ENCODE measurements at regions not wholly inside any gene's neighbourhood (a gene's known extent, or its start where the extent isn't known, plus 50 kb on each side); places are given as distances from the start of the nearest gene placed in this dataset.
"Not testable (repeated sequence)": the region's sequence is repeated elsewhere in the genome, so short reads cannot be mapped to it uniquely, and the experiment has no call there.

DNA sequence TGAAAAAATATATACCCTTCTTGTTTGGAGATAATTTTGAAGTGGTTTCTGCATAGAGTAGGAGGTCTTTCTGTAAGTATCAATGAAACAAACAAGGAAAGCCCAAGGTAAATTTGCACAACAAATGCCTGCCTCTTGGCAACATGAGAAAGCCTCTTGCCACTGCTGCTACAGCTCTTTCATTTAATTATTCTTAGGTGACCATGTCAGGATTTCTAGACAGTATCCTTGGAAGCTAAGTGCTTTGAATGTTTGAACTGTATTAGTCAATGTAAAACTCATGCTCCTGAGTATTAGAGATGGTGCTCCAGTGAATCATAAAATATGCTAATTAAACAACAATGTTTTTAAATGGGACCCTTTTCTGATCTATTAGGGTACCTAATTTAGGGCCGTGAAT, 81.2 kb upstream of the ITGB1 start:
- DNase-seq (ENCODE audit: low read depth in 2 of 3, low spot score in 2 of 3) = no peak

DNA sequence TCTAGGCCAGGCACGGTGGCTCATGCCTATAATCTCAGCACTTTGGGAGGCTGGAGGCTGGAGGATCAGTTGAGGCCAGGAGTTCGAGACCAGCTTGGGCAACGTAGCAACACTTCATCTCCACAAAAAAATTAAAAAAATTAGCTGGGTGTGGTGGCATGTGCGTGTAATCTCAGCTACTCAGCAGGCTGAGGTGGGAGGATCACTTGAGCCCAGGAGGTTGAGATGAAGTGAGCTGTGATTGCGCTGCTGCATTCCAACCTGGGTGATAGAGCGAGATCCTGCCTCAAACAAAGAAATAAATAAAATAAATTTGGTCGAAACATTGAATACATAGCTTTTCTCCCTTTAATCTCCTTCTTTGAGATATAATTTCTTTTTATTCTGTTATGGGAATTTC, 80.6 kb upstream of the ITGB1 start:
- no peak for DNase-seq (ENCODE audit: low read depth in 2 of 3, low spot score in 2 of 3)

DNA sequence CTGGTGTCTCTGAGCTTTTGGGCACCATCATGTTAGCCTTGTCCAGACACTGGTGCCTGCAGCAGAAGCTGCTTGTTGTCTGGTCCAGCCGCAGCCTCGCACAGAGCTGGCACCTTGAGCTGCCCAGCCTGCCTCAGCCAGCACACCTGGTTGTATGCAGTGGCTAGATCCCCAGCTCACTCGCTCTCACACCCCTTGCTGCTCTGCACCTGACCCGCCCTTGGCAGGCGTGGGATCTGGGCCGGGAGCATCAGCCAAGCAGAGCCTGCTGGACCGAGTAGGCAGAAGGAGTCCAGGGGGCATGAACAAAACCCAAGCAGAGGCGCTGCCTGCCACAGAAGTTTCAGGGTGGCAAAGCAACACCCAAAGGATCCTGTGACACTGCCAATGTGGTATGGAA, 79.7 kb upstream of the ITGB1 start:
- DNase-seq (ENCODE audit: low read depth in 2 of 3, low spot score in 2 of 3) = no peak

DNA sequence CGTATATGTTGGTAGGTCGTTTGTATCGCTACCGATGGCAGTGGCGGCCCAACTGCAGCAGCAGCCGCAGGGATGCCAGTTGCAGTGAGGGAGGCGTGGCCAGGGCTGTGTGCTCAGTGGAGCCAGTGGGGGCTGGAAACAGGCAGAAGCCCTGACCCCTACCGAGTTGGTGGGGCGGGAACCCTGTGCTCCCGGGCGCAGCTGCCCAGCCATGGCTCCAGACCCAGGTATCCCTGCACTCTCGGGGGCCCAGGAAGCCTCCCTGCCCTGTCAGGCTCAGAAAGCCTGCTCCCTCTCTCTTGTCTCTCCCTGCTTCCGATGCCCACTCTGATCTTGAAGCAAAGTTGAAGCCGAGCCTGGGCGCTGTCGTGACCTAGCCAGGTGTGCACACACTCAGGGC, 78.6 kb upstream of the ITGB1 start:
- DNase-seq (ENCODE audit: low read depth in 2 of 3, low spot score in 2 of 3) = no peak

DNA sequence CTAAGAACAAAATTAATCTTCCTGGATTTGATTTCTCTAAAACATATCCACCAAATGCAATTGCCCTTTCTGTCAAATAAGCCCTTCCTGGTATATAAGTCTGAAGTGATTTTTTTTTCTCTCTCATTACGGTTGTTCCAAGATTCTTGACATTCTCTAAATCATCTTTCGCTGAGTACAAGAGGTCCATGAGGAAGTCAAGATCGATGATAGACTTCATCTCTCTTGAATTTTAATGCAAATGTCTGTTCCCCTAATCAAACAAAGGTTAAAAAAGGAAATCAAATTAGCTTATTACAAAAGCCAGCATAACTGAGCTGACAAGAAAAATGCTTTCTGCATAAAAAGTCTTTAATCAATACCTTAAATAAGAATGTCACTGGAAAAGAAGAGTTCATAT, 77.4 kb upstream of the ITGB1 start:
- no peak for DNase-seq (ENCODE audit: low read depth in 2 of 3, low spot score in 2 of 3)

DNA sequence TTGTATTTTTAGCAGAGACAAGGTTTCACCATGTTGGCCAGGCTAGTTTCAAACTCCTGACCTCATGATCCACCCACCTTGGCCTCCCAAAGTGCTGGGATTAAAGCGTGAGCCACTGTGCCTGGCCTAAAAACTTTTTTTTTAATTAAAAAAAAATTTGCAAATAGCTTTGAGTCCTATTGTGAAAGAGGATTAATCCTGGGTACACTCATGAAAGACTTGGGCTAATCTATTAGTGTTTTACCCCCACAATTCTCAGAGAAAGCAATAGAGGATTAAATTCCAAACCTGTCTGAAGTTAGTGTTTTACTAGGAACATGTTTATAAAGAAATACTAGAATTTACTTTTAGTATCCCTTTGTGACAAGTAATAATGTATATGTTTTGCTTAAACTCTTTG, 76.9 kb upstream of the ITGB1 start:
- no peak for DNase-seq (ENCODE audit: low read depth in 2 of 3, low spot score in 2 of 3)

DNA sequence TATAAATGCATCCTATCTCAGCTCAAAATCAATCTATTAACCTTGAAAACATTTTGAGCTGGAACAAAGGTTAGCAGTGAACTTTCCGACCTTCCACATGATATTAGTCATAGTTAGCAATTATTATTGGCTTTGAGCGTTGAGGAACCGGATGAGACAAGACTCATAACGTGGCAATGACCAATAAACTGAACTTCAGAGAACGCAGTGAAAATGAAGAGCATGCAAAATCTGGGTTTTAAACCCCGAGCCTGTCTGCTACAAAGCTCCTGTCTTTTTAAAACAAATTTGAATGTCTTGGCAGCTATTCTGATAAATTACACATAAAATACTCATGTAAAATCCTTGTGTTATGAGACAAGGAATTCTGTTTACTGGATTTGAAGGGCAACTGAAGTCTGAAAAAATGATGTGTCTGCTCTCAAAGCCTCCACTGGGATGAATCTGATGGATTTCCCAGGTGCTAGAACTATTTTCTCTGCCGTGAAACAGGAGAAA, 74.7 kb upstream of the ITGB1 start:
- DNase-seq (ENCODE audit: low read depth in 2 of 3, low spot score in 2 of 3) = no peak

DNA sequence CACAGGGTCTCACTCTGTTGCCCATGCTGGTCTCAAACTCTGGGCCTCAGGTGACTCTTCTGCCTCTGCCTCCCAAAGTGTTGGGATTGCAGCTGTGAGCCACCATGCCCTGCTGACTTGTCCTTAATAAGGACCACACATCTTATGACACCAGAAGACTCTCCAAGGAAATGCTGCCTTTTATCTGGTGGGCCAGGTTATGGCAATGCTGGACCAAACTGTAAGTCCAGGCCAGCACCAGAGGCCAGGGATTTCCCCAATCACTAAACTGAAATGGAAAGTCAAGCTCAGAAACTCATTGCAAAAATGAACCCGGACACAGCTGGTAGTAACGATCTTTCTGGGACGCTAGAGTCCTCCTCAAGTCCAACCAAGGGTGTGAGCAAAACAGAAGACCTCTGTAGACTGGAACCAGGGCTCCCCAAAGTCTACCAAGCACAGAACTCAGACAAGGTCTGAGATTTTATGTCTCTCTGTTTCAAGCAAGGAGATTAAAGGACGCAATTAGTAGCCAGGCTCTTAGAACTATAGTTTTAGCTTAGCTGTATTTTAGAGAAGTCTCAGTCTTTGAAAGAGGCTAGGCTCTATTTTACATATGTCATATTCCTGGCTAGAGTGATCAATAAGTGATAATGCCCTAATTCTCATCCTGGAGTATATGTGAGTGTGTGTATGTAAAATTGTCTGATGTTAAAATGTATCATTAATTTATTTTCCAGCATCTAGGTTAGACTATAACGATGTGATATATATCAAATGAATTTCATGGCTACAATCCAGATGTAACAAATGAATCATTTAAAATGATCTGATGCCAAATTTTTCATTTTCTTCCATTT, 74.0 kb upstream of the ITGB1 start:
- DNase-seq (ENCODE audit: low read depth in 2 of 3, low spot score in 2 of 3) = no peak

DNA sequence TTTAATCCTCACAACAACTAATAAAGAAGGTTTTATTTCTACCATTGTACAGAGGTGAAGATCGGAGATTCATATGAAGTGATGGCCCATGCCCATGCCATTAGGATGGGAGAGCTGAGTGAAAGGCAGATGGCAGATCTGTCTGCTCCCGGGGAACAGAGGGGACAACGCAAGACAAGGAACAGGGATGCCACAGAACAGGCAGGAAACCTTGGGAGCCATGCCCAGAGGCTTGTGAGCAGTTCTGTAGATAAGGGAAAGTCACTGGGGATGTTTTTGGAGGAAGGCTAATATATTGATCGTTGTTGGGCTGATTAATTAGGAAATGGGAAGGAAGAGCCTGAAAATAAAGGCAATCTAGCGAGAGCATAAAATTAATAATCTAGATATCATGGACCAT, 73.1 kb upstream of the ITGB1 start:
- no peak for DNase-seq (ENCODE audit: low read depth in 2 of 3, low spot score in 2 of 3)

DNA sequence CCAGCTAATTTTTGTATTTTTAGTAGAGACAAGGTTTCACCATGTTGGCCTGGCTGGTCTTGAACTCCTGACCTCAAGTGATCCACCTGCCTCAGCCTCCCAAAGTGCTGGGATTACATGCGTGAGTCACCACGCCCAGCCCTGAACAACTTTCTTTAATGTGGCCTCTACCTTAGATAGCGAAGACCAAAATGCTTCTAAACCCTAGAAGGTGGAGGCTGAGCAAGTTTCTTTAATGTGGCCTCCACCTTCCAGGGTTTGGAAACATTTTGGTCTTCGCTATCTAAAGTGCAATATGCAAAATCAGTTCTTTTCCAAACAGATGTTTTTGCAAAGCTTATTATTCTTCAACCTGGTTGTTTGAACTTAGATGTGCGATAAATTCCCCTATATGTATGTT, 70.5 kb upstream of the ITGB1 start:
- DNase-seq (ENCODE audit: low read depth in 2 of 3, low spot score in 2 of 3) = not testable (repeated sequence)

DNA sequence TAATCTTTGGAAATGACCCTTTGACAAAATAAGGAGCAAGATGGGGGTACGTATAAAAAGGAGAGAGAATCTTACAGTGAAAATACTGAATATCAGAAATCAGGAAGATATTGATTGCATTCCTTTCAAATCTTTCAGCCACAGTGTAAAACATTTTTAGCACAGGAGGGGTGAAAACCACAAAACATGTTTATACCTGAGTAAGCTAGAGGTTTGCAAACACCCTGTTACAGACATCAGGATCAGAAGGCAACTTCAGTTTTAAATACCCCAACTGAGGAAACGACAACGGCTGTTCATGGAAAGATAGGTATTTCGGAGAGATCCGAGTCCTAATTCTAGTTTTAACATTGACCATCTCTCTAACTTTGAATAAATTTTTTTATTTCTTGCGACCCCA, 69.1 kb upstream of the ITGB1 start:
- no peak for DNase-seq (ENCODE audit: low read depth in 2 of 3, low spot score in 2 of 3)

DNA sequence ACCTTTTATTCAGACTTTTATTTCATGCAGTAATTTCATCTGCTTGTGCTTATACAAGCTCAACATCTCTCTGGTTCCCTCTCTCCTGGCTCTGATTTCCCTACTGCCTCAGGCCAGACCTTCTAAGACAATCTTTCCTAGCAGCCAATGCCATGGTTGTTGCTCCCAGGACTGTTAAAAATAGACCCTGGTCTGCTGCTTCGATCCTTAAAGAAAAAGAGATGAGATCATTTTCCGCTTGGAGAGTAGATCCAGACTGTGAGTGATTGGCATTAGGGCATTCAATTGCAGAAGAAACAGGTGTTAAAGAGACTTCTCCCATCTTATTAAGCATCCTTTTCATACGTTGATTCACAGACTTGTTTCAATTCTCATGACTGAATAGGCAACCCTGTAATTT, 68.4 kb upstream of the ITGB1 start:
- DNase-seq (ENCODE audit: low read depth in 2 of 3, low spot score in 2 of 3) = no peak

DNA sequence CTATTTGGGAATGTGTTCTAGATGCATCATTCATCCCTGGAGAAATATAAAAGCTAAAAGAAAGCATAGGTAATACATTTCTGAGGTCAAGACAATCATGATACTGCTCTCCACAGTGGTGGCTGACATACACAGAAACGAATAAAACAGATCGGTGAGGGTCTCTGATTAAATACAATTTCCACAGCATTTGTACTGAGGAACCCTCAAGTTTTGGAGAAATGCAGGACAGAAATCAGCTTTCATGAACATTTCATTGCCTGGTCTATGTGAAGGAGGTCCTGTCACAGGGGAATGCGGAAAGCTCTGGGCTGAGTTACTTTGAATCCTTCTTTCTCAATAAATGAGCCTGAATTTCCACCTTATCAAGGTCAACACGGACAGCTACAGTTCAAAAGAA, 67.9 kb upstream of the ITGB1 start:
- DNase-seq (ENCODE audit: low read depth in 2 of 3, low spot score in 2 of 3) = no peak

DNA sequence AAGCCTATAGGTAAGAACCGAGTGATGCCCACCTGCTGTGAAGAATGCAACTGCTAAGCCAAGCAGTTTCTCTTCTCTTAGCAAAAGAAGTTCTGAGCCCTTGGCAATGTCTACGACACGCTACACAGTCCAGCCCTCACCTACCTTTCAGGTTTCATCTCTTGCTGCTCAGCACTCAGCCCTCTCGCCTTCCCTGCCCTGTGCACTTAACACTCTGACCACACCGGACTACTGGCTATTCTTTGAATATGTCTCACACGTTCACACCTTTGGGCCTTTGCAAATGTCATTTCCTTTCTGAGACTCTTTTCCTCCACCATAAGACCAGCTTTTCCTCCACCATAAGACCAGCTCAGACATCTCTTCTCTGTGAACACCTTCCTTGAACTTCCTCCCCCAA, 67.0 kb upstream of the ITGB1 start:
- no peak for DNase-seq (ENCODE audit: low read depth in 2 of 3, low spot score in 2 of 3)

DNA sequence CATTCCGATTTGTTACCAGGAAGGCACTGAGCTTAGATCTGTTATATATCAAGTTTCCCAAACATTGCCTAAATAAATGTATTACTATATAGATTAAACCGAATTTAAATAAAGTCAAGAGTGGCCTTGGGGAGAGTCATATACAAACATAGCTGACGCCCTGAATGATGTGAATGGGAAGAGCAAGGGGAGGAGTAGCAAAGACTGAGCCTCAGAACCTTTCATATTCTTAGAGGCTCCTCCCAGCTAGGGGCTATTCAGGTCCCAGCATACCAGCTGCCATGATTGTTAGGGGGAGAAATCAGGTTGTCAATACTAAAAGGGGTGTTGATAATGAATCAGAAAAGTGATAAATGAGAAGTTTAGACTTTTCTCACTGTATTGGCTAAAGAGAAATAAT, 64.7 kb upstream of the ITGB1 start:
- DNase-seq (ENCODE audit: low read depth in 2 of 3, low spot score in 2 of 3) = no peak

DNA sequence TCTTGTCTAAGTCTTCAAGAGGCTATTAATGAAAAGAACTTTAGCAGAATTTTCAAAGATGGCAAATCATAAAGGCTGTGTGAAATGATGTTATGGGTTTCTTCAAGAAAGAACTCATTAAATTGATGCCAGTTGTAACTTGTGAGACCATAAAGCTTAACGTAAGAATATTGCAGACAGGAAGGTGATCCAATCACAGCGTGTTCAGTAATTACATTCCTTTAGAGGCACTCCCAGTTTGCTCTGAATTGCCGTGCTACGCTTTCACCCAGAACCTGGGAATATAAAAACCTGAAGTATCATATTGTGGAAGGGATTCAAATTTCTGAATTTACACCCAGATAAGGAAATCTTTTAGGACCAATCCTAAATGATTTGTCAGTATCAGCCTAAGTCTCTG, 64.1 kb upstream of the ITGB1 start:
- no peak for DNase-seq (ENCODE audit: low read depth in 2 of 3, low spot score in 2 of 3)

DNA sequence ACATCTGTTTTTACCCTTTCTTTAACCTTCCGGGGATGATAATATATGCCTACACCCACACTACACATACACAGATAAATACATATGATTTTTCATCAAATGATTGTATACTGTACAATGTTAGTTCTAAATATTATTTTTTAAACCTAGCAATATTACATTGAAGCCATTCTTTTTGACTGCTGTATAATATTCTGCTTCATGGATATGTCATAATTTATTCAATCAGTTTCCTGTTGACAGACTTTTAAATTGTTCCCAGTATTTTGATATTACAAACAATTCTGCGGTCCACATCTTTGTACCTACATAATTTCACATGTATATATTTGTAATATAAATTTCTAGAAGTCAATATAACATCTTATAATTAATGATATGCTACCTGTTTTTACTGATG, 59.0 kb upstream of the ITGB1 start:
- no peak for DNase-seq (ENCODE audit: low read depth in 2 of 3, low spot score in 2 of 3)

DNA sequence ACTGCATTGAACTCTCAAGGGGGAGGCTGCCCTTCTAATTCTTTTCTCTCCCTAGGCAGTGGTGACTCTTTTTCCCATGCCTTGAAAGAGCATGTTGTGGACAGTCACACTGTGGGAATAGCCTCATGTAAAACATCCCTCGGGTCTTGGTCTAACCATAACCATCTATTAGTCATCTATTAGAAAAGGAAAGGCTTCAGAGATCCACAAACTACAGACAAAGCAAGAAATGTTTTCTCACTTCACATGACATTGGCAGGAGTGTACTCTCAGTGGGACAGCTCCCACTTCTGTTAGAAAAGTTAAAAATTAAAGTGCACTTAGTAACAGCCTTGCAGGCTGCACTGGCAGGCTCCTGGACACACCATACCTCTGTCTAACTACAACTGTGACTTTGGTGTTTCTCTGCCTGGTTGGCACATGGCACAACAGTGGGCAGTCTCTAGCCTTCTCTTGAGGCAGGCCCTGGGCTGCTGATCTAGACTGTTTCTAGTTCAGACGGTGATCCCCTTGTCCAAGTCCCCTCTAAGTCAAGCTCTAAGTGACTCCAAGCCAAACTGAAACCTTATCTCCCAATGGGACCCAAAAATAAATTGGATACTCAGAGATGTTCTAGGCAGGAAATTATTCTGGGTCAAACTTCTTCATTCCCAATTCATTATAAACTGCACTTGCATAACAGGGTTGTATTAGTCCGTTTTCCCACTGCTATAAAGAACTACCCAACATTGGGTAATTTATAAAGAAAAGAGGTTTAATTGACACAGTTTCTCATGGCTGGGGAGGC, 57.9 kb upstream of the ITGB1 start:
- DNase-seq (ENCODE audit: low read depth in 2 of 3, low spot score in 2 of 3) = no peak

DNA sequence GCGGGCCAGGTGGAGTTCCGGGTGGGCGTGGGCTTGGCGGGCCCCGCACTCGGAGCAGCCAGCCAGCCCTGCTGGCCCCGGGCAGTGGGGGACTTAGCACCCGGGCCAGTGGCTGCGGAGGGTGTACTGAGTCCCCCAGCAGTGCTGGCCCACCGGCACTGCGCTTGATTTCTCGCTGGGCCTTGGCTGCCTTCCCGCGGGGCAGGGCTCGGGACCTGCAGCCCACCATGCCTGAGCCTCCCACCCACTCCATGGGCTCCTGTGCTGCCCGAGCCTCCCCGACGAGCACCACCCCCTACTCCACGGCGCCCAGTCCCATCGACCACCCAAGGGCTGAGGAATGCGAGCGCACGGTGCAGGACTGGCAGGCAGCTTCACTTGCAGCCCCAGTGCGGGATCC, 55.3 kb upstream of the ITGB1 start:
- not testable (repeated sequence) for DNase-seq (ENCODE audit: low read depth in 2 of 3, low spot score in 2 of 3)

DNA sequence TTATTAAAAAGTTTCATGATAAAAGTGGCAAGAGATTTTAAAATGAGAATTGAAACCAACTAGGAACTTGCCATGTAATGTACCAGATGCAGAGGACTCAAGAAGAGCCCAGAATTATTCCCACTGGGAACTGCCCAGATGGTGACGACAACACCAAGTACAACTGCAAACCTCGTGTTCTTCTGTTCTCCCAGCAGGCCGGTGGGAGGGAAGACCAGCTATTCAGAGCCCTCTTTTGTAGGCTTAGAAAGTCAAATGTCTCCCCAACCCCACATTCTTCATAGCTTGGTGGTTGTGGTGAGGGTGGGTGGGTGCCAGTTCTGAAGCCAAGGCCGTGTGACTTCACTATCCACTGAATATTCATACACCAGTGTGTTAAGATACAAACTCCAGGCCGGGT, 54.3 kb upstream of the ITGB1 start:
- DNase-seq (ENCODE audit: low read depth in 2 of 3, low spot score in 2 of 3) = no peak

DNA sequence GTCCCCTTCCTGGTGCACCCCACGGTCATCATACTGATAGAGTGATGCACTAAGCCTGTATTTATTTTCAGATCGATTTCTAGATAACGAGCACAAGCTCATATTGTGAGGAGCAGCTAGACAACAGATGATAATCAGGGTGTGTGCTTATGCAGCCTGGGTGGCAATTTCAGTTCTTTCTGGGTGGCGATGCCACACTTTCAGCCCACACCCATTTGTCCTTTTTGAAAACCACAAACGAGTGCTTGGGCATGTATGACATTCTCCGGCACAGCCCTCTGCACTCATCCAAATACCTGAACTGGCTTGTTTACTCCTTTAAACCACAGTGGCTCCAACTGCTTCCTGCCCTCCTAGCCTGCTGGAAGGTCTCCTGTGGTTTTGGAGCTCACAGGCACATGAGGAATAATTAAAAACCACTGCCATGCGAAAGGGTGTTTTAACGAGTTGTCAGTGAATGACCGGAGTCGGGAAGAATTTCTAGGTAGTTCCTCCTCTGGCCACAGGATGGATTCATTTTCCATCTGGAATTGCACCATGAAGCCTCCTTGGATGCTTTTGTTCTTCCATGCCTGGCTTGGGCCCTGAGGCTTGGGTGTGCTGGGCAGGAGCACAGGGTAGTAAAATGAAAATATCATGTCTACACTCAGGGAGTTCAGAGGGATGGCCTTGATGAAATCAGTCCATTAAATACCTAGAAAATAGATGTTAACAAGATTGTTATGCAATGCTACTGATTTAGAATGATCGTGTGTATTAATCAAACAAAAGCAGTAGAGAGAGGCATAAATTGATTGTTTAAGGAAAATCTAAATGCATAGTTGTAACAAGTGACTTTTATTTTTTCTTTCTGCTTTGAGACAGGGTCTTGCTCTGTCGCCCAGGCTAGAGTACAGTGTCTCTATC, 52.4 kb upstream of the ITGB1 start:
- DNase-seq (ENCODE audit: low read depth in 2 of 3, low spot score in 2 of 3) = no peak

Measured in activated CD8-positive, alpha-beta memory T cell treated with anti-CD3 and anti-CD28 coated beads for 48 hours (primary cell).